H1 (cell line): ENCODE measurements at regions not wholly inside any gene's neighbourhood (a gene's known extent, or its start where the extent isn't known, plus 50 kb on each side); places are given as distances from the start of the nearest gene placed in this dataset.
"Not testable (repeated sequence)": the region's sequence is repeated elsewhere in the genome, so short reads cannot be mapped to it uniquely, and the experiment has no call there.

ENCODE experiments used
- CTCF ChIA-PET: fragments of 300-600 bp; sonication (Branson Sonifier 250); formaldehyde crosslinking; loops from one replicate; lab custom pipeline; 2021; ENCODE audit not compliant: partially characterized antibody; lab: Charles Lee
- POLR2A ChIA-PET: fragments of 300-600 bp; sonication (Branson Sonifier 250); formaldehyde crosslinking; loops from one replicate; lab custom pipeline; 2021; ENCODE audit warnings: inconsistent platforms; ENCODE audit not compliant: partially characterized antibody; lab: Charles Lee
- DNase-seq, 2 experiments: peaks; one replicate each; pipeline versions ENCODE4 v3.0.0 to v3.0.0-alpha.2; 2010 to 2022; ENCODE audit warnings: low spot score in 2 of 2, low read depth in 1 of 2, mixed read lengths in 1 of 2
- FAIRE-seq: peaks from 2 replicates; lab custom pipeline; 2011; peaks lifted over from hg19 to GRCh38; lab: Jason Lieb, UNC
- H2AFZ ChIP-seq: 2 replicates; pipeline ENCODE4 v1.8.1; 2012; ENCODE audit warnings: low read length, inconsistent platforms
- H2AK5ac ChIP-seq: 2 replicates; pipeline ENCODE4 v1.6.1; 2013; ENCODE audit warnings: low read depth, low read length
- H2BK120ac ChIP-seq: replicated peaks from 2 replicates; pipeline ENCODE3; 2013; ENCODE audit warnings: low read depth, low read length, inconsistent platforms
- H2BK12ac ChIP-seq: 2 replicates; pipeline ENCODE4 v1.6.1; 2013; ENCODE audit warnings: low read depth, low read length
- H2BK15ac ChIP-seq: 2 replicates; pipeline ENCODE4 v1.6.1; 2013; ENCODE audit warnings: low read length
- H2BK20ac ChIP-seq: 2 replicates; pipeline ENCODE4 v1.6.1; 2013; ENCODE audit warnings: low read length
- H2BK5ac ChIP-seq: 2 replicates; pipeline ENCODE4 v1.6.1; 2013; ENCODE audit warnings: low read depth, low read length
- H3K14ac ChIP-seq: 2 replicates; pipeline ENCODE4 v1.6.1; 2013; ENCODE audit warnings: inconsistent platforms; ENCODE audit not compliant: insufficient read length
- H3K18ac ChIP-seq: 2 replicates; pipeline ENCODE4 v1.6.1; 2013; ENCODE audit warnings: low read length; ENCODE audit errors: extremely low read depth
- H3K23ac ChIP-seq: 2 replicates; pipeline ENCODE4 v1.6.1; 2013; ENCODE audit warnings: inconsistent platforms; ENCODE audit not compliant: insufficient read length
- H3K23me2 ChIP-seq: 2 replicates; pipeline ENCODE4 v1.6.1; 2013; ENCODE audit warnings: low read depth, low read length
- H3K27ac ChIP-seq: 2 replicates; pipeline ENCODE4 v1.6.1; 2011; ENCODE audit warnings: low read depth, low read length, inconsistent platforms
- H3K27me3 ChIP-seq, 4 experiments: replicated peaks in 1 of 4; 1 replicate in 1 of 4; 2 replicates in 3 of 4; pipeline versions ENCODE4 v1.6.1 to v1.8.1; 2011 to 2013; ENCODE audit warnings: low read length in 3 of 4, mild to moderate bottlenecking in 3 of 4, inconsistent platforms in 2 of 4, mixed read lengths in 2 of 4, moderate library complexity in 1 of 4; ENCODE audit not compliant: control insufficient read depth in 3 of 4, insufficient read depth in 3 of 4; ENCODE audit errors: extremely low read depth in 1 of 4
- H3K36me3 ChIP-seq, 4 experiments: 2 replicates each; pipeline versions ENCODE4 v1.6.1 to v1.8.1; 2011 to 2013; ENCODE audit warnings: mild to moderate bottlenecking in 4 of 4, low read length in 3 of 4, moderate library complexity in 2 of 4, control low read depth in 1 of 4, inconsistent platforms in 1 of 4; ENCODE audit not compliant: insufficient read depth in 4 of 4, control insufficient read depth in 2 of 4
- H3K4ac ChIP-seq: replicated peaks from 2 replicates; pipeline ENCODE3; 2013; ENCODE audit warnings: low read length, low read depth, mixed read lengths, inconsistent platforms; ENCODE audit not compliant: insufficient read length
- H3K4me1 ChIP-seq, 4 experiments: replicated peaks in 1 of 4; 1 replicate in 1 of 4; 2 replicates in 3 of 4; pipeline versions ENCODE4 v1.6.1 to v1.8.1; 2011 to 2013; ENCODE audit warnings: low read length in 3 of 4, inconsistent platforms in 2 of 4, mixed read lengths in 1 of 4; ENCODE audit not compliant: insufficient read depth in 4 of 4, control insufficient read depth in 3 of 4
- H3K4me2 ChIP-seq, 2 experiments: 2 replicates each; pipeline versions ENCODE4 v1.6.1 to v1.8.1; 2011 to 2013; ENCODE audit warnings: low read depth in 2 of 2, low read length in 2 of 2, control low read depth in 1 of 2, inconsistent platforms in 1 of 2, mild to moderate bottlenecking in 1 of 2; ENCODE audit not compliant: insufficient read depth in 1 of 2
- H3K4me3 ChIP-seq, 4 experiments: fragments of 200-600, 300-600 bp in 1 of 4; sonication (generic), shearing (Covaris generic), sonication (Bioruptor Twin) in 1 of 4; 2 replicates each; pipeline versions ENCODE4 v1.5.1 to v1.8.1; 2011 to 2016; ENCODE audit warnings: low read length in 4 of 4, low read depth in 3 of 4, control low read depth in 2 of 4, inconsistent platforms in 2 of 4, mild to moderate bottlenecking in 2 of 4, mixed read lengths in 1 of 4, moderate library complexity in 1 of 4; ENCODE audit not compliant: insufficient read depth in 2 of 4; ENCODE audit errors: extremely low read depth in 1 of 4
- H3K56ac ChIP-seq: replicated peaks from 2 replicates; pipeline ENCODE3; 2013; ENCODE audit warnings: low read depth, mild to moderate bottlenecking, mixed read lengths, low read length, inconsistent platforms; ENCODE audit not compliant: insufficient read length
- H3K79me1 ChIP-seq: 2 replicates; pipeline ENCODE4 v1.6.1; 2013; ENCODE audit warnings: low read depth, low read length, control low read depth
- H3K79me2 ChIP-seq, 2 experiments: 2 replicates each; pipeline versions ENCODE4 v1.6.1 to v1.8.1; 2012 to 2013; ENCODE audit warnings: low read length in 2 of 2, mild to moderate bottlenecking in 2 of 2, inconsistent platforms in 1 of 2; ENCODE audit not compliant: insufficient read depth in 2 of 2, control insufficient read depth in 1 of 2
- H3K9ac ChIP-seq, 4 experiments: replicated peaks in 1 of 4; 1 replicate in 1 of 4; 2 replicates in 3 of 4; pipeline versions ENCODE4 v1.6.1 to v1.8.1; 2011 to 2013; ENCODE audit warnings: low read depth in 3 of 4, low read length in 3 of 4, control low read depth in 2 of 4, mild to moderate bottlenecking in 2 of 4, moderate library complexity in 2 of 4, inconsistent platforms in 1 of 4; ENCODE audit errors: extremely low read depth in 1 of 4
- H3K9me3 ChIP-seq, 2 experiments: 2 replicates each; pipeline versions ENCODE4 v1.6.1 to v1.8.1; 2012 to 2013; ENCODE audit warnings: mild to moderate bottlenecking in 2 of 2, moderate library complexity in 2 of 2, control low read depth in 1 of 2, inconsistent platforms in 1 of 2, low read depth in 1 of 2, low read length in 1 of 2, mixed read lengths in 1 of 2; ENCODE audit not compliant: insufficient read depth in 2 of 2
- H4K20me1 ChIP-seq, 2 experiments: replicated peaks in 1 of 2; 2 replicates each; pipeline versions ENCODE3 to v1.8.1; 2011 to 2013; ENCODE audit warnings: inconsistent platforms in 2 of 2, low read length in 2 of 2, mild to moderate bottlenecking in 1 of 2; ENCODE audit not compliant: insufficient read depth in 2 of 2, control insufficient read depth in 1 of 2
- H4K5ac ChIP-seq: 2 replicates; pipeline ENCODE4 v1.6.1; 2013; ENCODE audit warnings: low read length, low read depth, mixed read lengths, inconsistent platforms; ENCODE audit not compliant: insufficient read length
- H4K8ac ChIP-seq: 2 replicates; pipeline ENCODE4 v1.8.0; 2013; ENCODE audit warnings: mild to moderate bottlenecking, moderate library complexity, low read length, inconsistent platforms; ENCODE audit not compliant: insufficient read depth; ENCODE audit errors: extremely low read depth
- H4K91ac ChIP-seq: replicated peaks from 2 replicates; pipeline ENCODE3; 2013; ENCODE audit warnings: low read length, mixed read lengths, inconsistent platforms; ENCODE audit not compliant: insufficient read length
- CHD2 ChIP-seq: IDR thresholded peaks from 2 replicates; pipeline ENCODE4 v1.6.1; 2012; ENCODE audit warnings: low read length, improper control_type of control experiment
- FOSL1 ChIP-seq: IDR thresholded peaks from 2 replicates; pipeline ENCODE4 v1.6.1; 2011; ENCODE audit warnings: mild to moderate bottlenecking, low read depth, low read length, moderate library complexity; ENCODE audit not compliant: insufficient read depth
- GABPA ChIP-seq: IDR thresholded peaks from 2 replicates; pipeline ENCODE4 v1.6.1; 2011; ENCODE audit warnings: mild to moderate bottlenecking, low read length, moderate library complexity, borderline replicate concordance; ENCODE audit not compliant: insufficient read depth
- KDM5A ChIP-seq: fragments of 200-600 bp; IDR thresholded peaks from 2 replicates; pipeline ENCODE4 v1.7.1; 2012; ENCODE audit warnings: mild to moderate bottlenecking, low read length, inconsistent platforms, mixed read lengths
- RAD21 ChIP-seq, 2 experiments: IDR thresholded peaks in 1 of 2; conservative IDR thresholded peaks in 1 of 2; 2 replicates each; pipeline ENCODE4 v1.6.1; 2011; ENCODE audit warnings: low read depth in 2 of 2, low read length in 2 of 2, improper control_type of control experiment in 1 of 2, inconsistent platforms in 1 of 2, mild to moderate bottlenecking in 1 of 2, moderate library complexity in 1 of 2
- RBBP5 ChIP-seq: IDR thresholded peaks from 2 replicates; pipeline ENCODE4 v1.7.1; 2012; ENCODE audit warnings: low read depth, mild to moderate bottlenecking, inconsistent platforms, low read length, moderate library complexity, borderline replicate concordance
- SP4 ChIP-seq: IDR thresholded peaks from 2 replicates; pipeline ENCODE4 v1.6.1; 2012; ENCODE audit warnings: low read length, inconsistent platforms
- TCF12 ChIP-seq: IDR thresholded peaks from 2 replicates; pipeline ENCODE4 v1.6.1; 2011; ENCODE audit warnings: low read depth, mild to moderate bottlenecking, low read length
- WGBS, 2 experiments: shearing (Covaris generic) in 1 of 2; methylation state at CpG; one replicate each; pipeline versions ENCODE4 v1.1.6 to v1.1.7; 2013 to 2015; ENCODE audit warnings: low lambda C conversion rate in 2 of 2, mixed read lengths in 2 of 2, inconsistent platforms in 1 of 2, low coverage in 1 of 2, missing lambda C conversion rate in 1 of 2; ENCODE audit not compliant: insufficient replicate concordance in 2 of 2, insufficient coverage in 1 of 2, insufficient read length in 1 of 2; ENCODE audit errors: extremely low coverage in 1 of 2, missing lambda C conversion rate in 1 of 2; 5-methylcytosine and 5-hydroxymethylcytosine counted together

- TF ChIP-seq RAD21 (IDR thresholded peaks at IDR 0.05 in 1 of 2, conservative IDR thresholded peaks at IDR 0.05 in 1 of 2; ENCODE audit: low read depth in 2 of 2, low read length in 2 of 2) (no peak), CHD2 (no peak), TCF12 (no peak), GABPA (no peak), SP4 (no peak), RBBP5 (no peak), FOSL1 (no peak), KDM5A (no peak)
Observed at GRCh38 chr1:187848321-187848720, 1019.6 kb downstream of the PLA2G4A start (continued).

- H3K4me1 ChIP-seq, result not testable (repeated sequence)
Observed at GRCh38 chr1:187850146-187850545, 1021.4 kb downstream of the PLA2G4A start.

More at GRCh38 chr1:187850146-187850545, 1021.4 kb downstream of the PLA2G4A start:
- H4K91ac ChIP-seq, H2BK12ac ChIP-seq, H3K27me3 ChIP-seq, H2BK5ac ChIP-seq, H3K4me2 ChIP-seq, H3K4ac ChIP-seq, H3K79me2 ChIP-seq, H3K9ac ChIP-seq, H3K9me3 ChIP-seq, H3K23ac ChIP-seq, H3K14ac ChIP-seq, H2AFZ ChIP-seq, H3K27ac ChIP-seq, H2BK15ac ChIP-seq, H3K56ac ChIP-seq, H3K18ac ChIP-seq, H3K4me3 ChIP-seq, FAIRE-seq, H4K5ac ChIP-seq, H4K8ac ChIP-seq, H3K23me2 ChIP-seq, DNase-seq, H4K20me1 ChIP-seq, H2BK20ac ChIP-seq, H3K79me1 ChIP-seq, POLR2A ChIA-PET, H2BK120ac ChIP-seq, H3K36me3 ChIP-seq, H2AK5ac ChIP-seq: not testable (repeated sequence)
- 91% methylated on average over 20 of the region's 26 CpGs; no CpG with 5 or more reads in 1 of the 2 experiments for WGBS, 2 experiments
- CTCF ChIA-PET, result interaction anchor here (0.9 kb wide), 1 partner anchor 9 kb away, joined by 3 read pairs; no protein-coding TSS in a partner anchor
